ENCODE measurements at regions not wholly inside any gene's neighbourhood (a gene's known extent, or its start where the extent isn't known, plus 50 kb on each side); places are given as distances from the start of the nearest gene placed in this dataset.
A peak's percentile ranks its signal among the peaks of the same experiment; 100 is the strongest.

DNA sequence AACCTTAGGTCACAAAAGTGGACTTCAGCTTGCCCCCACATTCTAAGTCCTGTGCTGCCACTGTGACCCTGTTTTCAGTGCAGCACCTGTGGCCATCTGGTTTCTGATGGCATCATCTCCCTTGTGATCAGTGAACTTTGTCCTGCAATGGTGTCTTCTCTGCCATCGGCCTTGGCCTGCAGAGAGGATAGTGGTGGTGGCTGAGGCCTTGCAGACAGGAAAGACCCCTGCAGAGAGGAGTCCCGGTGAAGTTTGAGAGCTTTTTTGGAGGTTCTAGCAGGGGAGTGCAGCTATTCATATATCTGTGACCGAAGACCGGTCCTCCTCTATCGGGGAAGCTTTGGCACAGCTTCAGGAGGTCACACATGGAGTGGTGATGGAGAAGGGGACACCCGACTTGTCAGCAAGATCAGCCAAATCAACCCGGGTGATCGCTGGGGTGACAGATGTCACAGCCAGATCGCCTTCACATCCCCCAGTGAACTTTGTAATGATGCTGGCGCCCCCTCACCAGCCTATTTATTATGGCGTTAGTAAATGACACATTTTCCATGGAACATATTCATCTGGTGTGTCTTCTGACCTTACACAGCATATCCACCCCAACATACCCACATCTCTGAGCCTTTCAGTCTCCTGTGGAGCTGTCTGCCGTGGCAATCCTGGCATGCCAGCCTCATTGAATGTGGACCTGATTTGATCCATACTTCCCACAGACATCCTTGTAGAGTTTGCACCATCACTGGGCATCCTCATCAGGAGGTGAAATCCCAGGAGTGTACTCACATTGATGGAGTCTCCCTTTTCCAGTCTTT is 136.1 kb downstream of the PAPOLA start:
- DNase-seq, result no peak

DNA sequence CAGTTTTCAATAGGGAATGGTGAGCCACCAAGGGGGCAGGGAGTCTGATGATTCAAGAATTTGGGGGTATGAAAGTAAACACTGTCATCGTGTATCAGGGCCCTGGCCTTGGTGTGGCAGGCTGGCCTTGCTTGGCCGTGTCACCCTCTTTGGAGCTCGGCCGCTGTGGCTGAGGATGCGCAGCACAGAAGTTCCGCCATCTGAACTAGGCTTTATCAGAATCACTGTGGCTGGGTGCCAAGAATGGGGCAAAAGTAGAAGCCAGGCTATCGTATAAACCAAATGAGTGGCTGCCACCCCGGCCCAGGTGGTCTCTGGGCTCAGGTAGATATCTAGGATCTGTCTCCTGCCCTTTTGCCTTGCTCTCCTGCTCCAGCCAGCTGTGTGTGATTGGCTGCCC is 137.4 kb downstream of the PAPOLA start:
- DNase-seq, result no peak

DNA sequence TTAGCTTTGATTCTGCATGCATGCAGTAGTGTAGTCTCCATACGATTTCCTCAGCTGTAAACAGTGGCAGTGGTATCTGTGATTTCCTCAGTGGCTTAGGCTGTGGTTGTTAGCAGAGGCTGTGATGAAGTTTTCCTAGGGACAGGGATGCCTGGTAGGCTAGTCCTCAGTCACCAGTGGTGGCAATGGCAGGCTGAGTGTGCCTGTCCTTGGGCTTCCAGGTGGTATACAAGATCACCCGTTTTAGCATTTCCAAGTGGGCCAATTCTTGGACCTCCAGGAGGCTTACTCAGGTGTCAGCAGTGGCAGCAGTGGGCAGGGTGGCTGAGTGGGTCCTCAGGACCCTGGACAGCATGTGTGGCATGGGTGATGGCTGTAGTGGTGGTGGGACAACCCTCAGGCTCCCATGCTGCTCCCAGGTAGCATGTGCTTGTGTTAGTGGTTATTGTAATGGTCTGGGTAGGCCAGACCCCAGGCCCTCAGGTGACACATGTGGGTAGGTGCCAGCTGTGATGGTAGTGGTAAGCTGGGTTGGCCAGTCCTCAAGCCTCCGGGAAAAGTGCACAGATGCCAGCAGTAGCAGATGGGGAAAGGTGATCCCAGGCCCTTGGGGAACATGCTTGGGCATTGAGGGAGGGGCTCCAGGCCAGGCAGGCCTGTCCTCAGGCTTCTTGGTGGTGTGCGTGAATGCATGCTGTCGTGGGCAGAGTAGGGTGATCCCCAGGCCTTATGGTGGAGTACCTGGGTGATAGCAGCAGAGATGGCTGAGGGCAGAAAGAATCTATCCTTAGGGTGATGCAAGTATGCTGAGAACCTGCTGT is 146.5 kb downstream of the PAPOLA start:
- no peak for DNase-seq

DNA sequence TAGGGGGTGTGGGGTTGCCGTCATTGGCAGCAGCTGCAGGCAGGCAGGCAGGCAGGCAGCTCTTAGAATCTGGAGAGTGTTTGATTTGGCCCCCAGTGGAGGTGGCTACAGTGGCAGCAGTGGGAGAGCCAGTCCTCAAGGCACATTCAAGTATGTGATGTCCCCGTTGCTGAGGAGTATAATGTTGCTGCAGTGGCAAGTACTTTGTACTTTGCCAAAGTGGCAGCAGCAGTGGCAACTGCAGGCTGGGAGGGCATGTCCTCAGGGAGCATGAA is 147.1 kb downstream of the PAPOLA start:
- no peak for DNase-seq

DNA sequence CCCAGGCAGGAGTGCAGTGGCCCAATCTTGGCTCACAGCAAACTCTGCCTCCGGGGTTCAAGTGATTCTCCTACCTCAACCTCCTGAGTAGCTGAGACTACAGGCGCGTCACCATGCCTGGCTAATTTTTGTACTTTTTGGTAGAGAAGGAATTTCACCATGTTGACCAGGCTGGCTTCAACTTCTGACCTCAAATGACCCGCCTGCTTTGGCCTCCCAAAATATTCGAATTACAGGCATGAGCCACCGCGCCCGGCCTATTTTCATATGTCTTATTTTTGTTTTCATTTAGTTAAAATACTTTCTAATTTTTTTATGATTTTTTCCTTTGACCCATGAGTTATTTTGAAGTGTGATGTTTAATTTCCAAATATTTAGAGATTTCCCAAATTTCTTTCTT is 143.6 kb upstream of the VRK1 start:
- no peak for DNase-seq

DNA sequence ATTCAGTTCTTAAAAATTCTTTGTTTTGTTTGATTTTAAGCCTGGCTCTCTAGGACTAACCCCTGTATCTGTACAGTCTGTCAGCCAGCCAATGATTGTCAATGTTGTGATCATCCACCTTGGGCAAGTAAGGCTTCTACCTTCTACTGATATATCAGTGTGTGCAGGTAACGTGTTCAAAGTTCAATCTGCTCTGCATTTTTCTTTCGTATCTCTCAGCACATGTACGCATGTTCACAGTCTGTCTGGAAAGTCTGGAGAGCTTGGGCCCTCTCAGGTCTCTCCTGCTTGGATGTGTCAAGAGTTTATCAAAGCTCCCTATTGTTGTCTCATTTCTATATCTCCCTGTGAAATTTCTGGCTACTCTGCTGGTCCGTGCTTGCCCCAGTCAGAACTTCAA is 138.6 kb upstream of the VRK1 start:
- DNase-seq, result no peak

DNA sequence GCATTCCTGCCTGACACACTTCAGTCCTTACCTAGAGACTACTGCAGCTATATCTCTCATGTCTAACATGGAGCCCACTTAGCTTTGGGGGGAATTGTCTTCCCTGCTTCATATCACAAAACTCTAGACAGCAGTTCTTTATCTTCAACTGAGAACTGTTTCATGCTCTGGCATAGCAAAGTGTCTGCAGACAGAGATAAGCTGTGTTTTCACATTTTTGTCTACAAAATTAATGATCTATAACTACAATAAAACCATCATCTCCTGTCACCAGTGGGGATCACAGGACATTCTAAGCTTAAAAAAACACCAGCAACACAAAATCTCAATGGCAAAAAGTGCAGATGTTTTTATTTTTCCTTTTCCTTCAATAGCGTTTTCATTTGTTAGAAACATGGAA is 137.1 kb upstream of the VRK1 start:
- DNase-seq, result no peak

DNA sequence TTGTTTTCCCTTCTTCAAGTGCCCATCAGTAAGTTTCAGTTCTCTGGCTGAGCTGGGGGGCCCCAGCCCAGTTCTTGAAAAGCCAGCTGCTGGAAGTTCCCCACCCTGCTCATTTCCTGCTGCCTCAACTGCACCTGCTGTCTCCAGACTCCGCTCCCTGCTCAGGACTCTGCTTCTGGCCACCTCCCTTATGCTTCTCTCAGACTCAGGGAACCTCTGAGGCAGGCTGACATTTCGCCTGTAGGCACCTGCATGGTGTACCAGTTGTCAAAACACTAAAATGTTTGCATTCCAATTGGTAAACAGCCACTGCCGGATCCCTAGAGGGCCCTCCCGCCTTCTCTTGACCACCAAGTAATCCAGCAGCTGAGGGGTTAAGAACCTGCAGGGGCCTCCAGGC is 136.5 kb upstream of the VRK1 start:
- no peak for DNase-seq

DNA sequence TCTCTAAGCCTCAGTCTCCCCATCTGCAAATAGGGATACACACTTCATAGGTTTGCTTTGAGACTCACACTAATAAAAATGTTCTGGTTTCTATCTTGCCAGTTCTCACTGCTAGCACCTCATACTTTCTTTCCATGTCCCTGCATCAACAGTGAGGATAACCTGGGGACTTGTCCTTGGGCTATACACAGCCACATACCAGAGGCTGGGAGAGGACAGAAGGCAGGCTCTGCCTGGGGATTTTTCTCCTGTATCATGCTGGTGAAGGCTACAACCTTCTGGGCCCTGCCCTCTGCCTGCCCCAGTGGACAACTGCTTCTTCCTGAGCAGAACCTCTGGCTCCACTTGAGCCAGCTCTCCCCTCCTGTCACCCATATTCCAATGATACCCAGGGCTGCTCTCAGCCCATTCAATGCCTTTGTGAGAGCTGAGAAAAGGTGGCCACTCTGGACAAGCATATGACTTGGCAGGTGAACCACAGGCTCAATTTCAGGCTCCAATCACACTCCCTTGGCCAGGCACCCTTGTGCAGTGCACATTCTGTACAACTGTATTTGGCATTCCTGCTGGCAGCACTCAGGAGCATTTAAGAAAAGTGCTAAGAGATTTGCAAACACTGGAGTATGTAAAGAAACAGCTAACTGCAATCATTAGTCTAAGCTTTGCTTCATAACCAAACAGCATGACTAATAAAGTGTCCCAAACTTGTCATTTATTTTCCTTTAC is 135.8 kb upstream of the VRK1 start:
- no peak for DNase-seq

DNA sequence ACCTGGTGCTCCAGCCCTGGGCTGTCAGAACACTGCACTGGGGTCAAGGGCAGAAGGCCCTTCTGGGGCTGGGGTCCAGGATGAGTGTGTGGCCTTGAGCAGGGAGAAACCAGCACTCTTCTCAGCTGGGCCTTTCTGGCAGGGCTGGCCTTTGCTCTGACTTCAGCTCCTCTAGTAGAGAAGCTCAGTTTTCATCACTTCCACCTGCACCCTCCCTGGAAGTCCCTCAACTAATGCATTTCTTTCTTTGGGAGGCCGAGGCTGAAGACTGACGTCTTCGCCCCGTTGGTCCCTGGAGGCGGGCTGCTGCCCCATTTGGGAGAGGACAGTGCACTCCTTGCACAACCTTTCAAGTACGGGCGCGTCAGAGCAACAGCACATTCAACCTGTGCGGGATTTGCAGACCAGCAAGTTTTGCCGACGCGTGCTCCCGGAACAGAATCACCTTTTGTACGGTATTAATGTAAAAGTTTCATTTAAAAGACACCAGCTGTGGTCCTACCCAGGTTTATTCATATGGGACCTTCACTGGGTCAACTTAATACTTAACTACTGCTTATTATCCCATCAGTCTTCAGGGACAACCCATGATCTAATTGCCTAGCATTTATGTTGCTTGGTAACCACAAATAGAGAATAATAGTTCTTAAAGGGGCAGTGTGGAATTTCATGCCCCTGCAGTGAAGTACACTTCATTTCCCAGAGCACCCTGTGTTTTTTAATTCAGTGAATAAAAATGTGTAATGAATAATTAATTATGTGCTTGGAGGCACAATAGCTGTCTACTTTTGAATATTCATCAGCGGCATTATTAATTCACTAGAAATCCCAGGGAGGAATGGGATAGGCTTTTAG is 134.8 kb upstream of the VRK1 start:
- peak; percentile 51 for DNase-seq

DNA sequence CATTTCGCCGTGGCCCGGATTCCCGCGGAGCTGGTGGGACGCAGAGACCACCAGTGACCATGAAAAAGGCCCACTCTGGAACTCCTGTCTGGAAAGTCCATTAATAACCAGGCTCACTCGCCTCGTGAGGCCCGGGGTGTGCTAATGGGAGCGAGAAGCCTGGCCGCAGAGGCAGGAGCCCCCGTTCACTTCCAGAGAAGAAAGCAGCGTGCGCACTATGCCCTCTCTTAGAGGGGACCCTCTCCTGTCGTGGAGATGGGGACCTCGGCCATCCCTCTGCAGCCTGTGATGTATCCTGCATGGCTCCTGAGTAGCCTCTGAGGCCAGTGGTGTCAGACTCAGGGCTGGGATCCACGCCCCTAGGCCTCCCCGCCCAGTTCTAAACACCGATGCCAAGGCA is 134.1 kb upstream of the VRK1 start:
- DNase-seq, result no peak

DNA sequence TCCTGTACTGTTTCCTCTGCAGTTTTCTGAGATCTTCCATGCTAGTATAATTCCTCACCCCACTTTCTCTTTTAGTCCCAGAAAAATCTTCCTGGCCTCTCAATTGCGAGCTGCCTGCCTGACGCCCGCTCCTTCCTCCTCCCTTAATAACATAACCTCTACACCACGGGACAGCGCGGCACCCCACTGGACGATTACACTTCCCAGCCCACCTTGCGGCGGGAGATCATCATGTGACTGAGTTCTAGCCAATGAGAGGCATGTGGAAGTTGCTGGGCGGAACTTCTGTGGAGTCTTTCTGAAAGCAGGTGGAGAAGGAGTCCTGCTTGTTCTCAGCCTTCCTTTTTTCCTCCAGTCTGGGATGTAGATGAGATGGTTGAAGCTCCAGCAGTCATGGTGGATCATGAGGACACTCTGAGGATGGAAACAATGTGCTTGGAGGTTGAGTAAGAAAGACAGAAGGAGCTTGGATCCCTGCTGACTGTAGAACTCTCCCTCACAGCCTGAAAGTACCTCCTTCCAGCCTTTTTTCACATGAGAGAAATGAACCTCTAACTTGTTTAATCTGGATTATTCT is 133.6 kb upstream of the VRK1 start:
- DNase-seq, result no peak

DNA sequence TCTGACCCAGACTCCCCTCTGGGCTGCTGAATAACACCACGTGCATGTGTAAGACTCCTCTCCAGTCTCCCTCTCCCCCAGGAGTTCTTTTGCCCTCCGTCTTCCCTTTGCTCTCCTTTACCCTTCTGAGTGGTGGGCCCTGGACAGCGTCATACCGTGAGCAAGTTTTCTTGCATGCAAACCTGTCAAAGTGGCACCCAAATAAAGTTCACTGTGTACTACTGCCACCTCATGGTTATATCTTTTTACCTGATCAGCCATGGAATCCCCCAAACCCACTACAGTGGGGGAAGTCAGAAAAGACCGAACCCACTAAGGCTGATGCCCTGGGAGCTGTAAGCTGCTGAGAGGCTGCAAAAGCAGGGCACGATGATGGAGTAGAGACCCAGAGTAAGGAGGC is 131.1 kb upstream of the VRK1 start:
- no peak for DNase-seq

DNA sequence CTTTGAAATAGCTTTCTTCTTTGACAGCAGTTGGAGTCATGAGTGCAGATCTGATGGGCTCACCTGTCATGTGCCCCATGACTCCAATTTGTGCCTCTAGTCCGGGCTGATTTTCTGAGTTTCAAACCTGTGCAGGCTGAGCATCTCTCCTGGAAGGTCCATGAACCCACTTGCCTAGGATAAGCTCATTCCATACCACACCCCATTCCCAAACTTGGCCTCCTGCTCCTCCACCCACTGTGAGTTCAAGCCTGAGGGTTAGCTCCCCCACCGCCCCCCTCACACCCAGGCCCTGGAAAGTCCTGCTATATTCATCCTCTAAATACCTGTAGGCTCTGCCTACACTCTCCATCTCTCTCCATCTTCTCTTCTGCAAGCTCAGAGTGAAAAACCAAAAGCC is 126.8 kb upstream of the VRK1 start:
- DNase-seq, result no peak

DNA sequence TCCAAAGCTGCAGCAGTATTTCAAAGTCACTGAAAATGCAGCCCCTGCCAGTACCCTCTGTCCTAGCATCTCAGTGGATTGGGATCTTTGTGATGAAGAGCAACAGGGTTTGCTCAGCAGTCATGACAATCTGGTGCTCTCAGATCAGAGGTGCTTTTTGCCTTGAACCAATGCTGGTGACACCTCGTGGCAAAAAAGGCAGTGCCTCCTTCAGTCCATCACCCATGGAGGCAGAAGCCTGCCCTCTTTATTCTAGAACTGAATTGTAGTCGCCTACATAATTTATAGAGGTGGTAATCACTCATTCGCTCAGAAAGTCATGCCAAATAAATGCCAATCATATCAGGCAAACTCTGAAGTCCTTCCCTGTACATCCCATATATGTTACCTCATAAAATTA is 126.0 kb upstream of the VRK1 start:
- no peak for DNase-seq

DNA sequence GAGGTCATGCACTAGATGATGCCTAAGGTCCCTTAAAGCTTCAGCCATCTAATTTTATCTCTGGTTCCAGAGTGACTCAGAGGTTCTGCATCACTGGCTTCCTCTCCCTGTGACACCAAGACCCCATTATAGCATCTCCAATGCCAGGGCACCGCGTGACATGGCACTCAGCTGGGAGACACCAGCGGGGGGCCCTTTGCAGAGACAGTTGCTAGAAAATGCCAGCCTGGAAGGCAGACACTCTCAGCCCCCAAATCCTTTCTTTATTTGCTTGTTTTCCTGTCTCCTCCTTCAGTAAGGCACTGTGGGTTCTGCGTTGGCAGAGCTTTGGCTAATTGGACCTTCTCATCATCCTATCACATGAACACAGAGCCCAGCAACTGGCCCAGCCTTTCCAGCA is 123.5 kb upstream of the VRK1 start:
- no peak for DNase-seq

DNA sequence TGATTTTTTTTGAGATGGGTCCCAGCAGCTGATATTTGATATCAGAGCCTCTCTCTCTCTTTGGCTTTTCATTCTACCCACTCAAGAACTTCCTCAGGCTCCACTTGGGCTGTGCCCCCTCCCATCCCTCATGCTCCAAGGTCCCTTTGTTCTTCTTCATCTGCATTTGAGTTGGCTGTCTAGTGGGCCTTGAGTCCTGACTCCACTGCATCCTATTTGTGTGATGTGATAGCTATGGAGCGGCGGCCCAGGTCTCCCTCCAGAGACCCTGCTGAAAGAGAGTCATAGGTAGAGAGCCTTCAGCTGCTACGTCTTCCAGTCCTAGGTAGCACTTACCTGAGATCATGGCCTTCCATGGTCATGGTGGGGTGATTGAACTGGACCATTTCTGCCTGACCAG is 123.1 kb upstream of the VRK1 start:
- no peak for DNase-seq

DNA sequence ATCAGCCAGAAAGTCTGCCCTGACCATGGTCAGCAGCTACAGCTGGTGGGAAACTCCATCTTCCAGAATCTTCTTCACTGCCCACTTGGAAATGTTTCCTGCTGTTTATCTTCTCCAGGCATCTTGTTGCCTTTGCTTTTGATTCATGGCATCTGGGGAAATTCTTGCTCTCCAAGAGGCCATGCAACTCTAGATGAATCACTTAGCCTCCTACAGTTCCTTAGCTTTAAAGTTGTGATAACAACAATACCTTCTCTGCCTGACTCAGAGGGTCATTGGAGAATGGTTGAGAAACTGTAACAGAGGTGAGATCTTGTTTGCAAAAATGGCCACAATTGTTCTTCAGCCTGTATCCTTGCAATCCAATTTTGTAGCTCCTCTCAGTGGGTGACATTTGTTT is 121.0 kb upstream of the VRK1 start:
- DNase-seq, result no peak

DNA sequence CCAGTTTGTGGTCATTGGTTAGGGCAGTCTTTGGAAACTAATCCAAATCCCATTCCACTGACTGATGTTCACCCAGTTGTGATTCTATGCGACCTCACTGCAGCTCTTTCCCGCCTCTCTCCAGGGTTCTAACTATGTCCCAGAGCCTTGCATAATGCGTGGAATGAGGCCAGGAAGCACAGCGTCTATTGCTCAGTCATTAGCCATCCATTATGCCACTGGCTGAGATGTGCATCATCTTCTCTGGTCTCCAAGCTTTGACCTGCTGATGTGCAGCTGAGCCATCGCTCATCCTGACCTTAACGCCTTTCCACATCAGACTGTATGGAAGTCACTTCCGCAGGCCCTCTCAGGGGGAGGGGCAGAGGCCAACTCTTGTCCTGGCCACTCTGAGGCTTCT is 115.4 kb upstream of the VRK1 start:
- DNase-seq, result no peak

DNA sequence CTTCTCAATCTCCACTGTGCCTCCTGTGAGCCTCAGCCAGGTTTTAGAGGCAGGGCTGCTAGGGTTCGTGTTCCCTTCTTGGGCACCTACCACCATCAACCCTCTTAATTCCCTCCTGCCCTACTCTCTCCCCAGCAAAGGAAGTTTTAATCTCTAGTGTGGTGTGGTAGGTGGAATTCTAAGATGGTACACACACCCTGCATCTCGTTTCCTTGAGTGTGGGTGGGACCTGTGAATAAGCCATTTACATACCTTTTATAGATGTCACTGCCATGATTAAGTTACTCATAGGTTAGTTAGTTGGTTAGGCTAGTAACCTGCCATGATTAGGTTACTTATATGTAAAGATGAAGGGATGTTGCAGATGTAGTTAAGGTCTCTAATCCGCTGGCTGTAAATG is 114.8 kb upstream of the VRK1 start:
- no peak for DNase-seq

DNA sequence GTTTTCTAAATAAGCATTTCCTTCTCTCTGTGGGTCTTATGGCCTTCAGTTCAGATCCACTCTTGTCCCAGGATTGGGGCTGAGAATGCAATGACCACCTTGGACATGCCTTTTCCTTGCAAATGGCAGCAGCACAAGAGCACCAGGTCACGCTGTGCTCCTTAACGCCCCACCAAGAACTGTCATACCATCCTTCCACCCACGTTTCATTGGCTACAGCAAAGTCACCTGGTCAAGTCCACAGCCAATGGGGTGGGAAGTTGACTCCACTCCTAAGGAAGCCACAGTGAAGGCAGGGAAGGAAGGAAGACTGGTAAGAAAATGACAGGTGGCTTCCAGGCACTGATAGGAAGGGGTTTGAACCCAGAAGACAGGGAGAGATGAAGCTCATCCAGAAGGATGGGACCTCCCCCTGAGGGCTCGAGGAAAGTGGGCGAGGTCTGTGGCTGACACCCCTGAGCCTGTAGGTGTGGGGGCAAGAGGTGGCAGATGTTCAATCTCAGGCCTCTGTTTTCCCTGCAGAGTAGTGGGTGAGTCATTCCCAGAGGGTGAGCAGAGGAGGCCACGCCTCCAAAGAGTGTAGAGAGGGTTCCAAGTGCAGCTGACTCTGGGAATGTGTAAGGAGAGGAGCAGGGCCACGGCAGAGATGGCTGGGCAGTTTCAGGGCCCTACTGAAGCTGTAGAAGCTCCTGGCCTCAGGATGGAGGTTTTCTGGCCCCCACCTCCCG is 113.5 kb upstream of the VRK1 start:
- DNase-seq, result no peak

DNA sequence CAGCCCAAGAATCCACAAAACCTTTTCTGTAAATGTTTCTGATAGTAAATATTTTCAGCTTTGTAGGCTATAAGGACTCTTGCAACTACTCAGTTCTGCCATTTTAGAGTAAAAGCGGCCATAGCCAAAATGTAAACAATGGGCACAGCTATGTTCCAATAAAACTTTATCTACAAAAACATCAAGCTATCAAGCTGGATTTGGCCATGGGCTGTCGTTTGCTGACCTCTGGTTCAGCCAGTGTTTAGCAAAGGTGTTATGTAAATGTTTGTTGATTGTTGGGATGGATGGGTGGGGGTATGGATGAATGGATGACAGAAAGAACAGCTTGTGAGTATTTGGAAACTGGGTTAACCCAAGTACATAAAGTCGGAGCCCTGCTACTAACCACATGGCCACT is 111.1 kb upstream of the VRK1 start:
- DNase-seq, result no peak

Data from NCI-H1436 treated with DMSO at 0.1 percent for 48 hours (cell line).